Activated B cell treated with CpG ODN at 0.5 μM for 24 hours (primary cell): ENCODE measurements at regions not wholly inside any gene's neighbourhood (a gene's known extent, or its start where the extent isn't known, plus 50 kb on each side); places are given as distances from the start of the nearest gene placed in this dataset.

Experiments used
- ATAC-seq: fragments of 200-7000 bp; cut with Tn5 transposase; one replicate; pipeline ENCODE4 v1.10.0; 2021; ENCODE audit warnings: low read depth, mild to moderate bottlenecking, moderate library complexity
- CTCF ChIA-PET: fragments of 350-600 bp; sonication (Branson Sonifier 250); formaldehyde crosslinking; loops from one replicate; lab custom pipeline; 2021; ENCODE audit warnings: antibody characterized with exemption; lab: Charles Lee
- POLR2A ChIA-PET: fragments of 350-600 bp; sonication (Branson Sonifier 250); formaldehyde crosslinking; loops from one replicate; lab custom pipeline; 2021; ENCODE audit warnings: antibody characterized with exemption; lab: Charles Lee
- DNase-seq: peaks from one replicate; pipeline ENCODE4 v3.0.0; 2022
- H3K27ac Mint-ChIP-seq: one replicate; pipeline ENCODE4 v1.8.0; 2020; ENCODE audit warnings: mixed read lengths
- H3K27me3 Mint-ChIP-seq: one replicate; pipeline ENCODE4 v1.8.0; 2021; ENCODE audit warnings: mixed read lengths
- H3K36me3 Mint-ChIP-seq: one replicate; pipeline ENCODE4 v1.8.0; 2021; ENCODE audit warnings: low read depth, mixed read lengths
- H3K4me1 Mint-ChIP-seq: one replicate; pipeline ENCODE4 v1.8.0; 2021; ENCODE audit warnings: mixed read lengths
- H3K4me3 Mint-ChIP-seq: one replicate; pipeline ENCODE4 v1.8.0; 2020; ENCODE audit warnings: mild to moderate bottlenecking, mixed read lengths
- H3K9me3 Mint-ChIP-seq: one replicate; pipeline ENCODE4 v1.8.0; 2020; ENCODE audit warnings: mixed read lengths
- intact Hi-C: fragments of 100-400 bp; cut with micrococcal nuclease; formaldehyde crosslinking; loops from one replicate; pipeline ENCODE4 v1.15.1; 2024
- TF ChIP-seq, protein P1 (sequence below): fragments of 200-600 bp; IDR thresholded peaks from one replicate; pipeline ENCODE4 v1.8.0; 2022; ENCODE audit warnings: antibody characterized with exemption, mild to moderate bottlenecking

DNA sequence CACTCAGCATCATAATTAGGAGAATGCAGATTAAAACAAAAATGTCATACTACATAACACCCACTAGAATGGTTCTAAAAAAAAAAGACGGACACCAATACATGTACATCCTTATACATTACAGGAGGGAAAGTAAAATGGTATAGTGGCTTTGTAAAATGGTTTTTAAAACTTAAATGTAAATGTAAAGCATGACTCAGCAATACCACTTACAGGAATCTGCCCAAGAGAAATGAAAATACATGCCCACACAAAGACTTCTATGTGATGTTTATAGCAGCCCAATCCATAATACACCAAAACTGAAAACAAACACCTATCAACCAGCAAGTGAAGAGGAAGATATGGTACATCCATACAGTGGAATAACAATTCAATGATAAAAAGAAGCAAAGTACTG is 939.1 kb upstream of the ACO1 start:
- no peaks in the 10 kb centered on the region for H3K9me3 Mint-ChIP-seq
- no peak for DNase-seq
- CTCF ChIA-PET = no interaction called here
- POLR2A ChIA-PET = no interaction called here
- H3K27ac Mint-ChIP-seq = peak overlapping the region; percentile 81
- H3K4me1 Mint-ChIP-seq = peaks cover 22% of the 10 kb centered on the region
- no peaks in the 10 kb centered on the region for H3K27me3 Mint-ChIP-seq
- ATAC-seq = no peak
- H3K36me3 Mint-ChIP-seq = no peaks in the 10 kb centered on the region
- intact Hi-C loops = loop anchor here (5.0 kb wide), 1 partner anchor 72 kb away; no protein-coding TSS in a partner anchor
- TF ChIP-seq, protein P1, sequence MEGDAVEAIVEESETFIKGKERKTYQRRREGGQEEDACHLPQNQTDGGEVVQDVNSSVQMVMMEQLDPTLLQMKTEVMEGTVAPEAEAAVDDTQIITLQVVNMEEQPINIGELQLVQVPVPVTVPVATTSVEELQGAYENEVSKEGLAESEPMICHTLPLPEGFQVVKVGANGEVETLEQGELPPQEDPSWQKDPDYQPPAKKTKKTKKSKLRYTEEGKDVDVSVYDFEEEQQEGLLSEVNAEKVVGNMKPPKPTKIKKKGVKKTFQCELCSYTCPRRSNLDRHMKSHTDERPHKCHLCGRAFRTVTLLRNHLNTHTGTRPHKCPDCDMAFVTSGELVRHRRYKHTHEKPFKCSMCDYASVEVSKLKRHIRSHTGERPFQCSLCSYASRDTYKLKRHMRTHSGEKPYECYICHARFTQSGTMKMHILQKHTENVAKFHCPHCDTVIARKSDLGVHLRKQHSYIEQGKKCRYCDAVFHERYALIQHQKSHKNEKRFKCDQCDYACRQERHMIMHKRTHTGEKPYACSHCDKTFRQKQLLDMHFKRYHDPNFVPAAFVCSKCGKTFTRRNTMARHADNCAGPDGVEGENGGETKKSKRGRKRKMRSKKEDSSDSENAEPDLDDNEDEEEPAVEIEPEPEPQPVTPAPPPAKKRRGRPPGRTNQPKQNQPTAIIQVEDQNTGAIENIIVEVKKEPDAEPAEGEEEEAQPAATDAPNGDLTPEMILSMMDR = no peak
- H3K4me3 Mint-ChIP-seq = no peak overlapping the region

DNA sequence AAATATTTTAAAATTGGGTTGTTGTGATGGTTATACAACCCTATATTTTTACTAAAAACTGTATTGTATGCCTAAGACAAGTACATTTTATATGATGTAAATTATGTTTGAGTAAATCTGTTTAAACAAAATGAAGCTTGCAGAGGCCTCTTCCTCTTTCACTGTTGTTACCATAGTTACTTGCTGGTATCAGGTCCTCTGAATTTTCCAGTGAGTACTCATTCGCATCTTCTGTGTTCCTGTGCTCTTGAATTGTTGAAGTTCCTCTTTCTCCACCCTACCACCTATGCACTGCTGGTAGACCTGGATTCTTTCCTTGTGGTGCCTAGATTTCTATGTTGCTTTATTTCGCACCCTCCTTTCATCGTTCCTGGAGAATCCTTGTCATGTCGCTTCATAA is 938.5 kb upstream of the ACO1 start:
- intact Hi-C loops = loop anchor here (5.0 kb wide), 1 partner anchor 71 kb away; no protein-coding TSS in a partner anchor
- Mint-ChIP-seq H3K4me3 (peak overlapping the region; percentile 55), H3K9me3 (no peaks in the 10 kb centered on the region), H3K36me3 (no peaks in the 10 kb centered on the region), H3K27me3 (no peaks in the 10 kb centered on the region), H3K4me1 (peaks cover 22% of the 10 kb centered on the region), H3K27ac (peak overlapping the region; percentile 81)
- DNase-seq (no peak), ATAC-seq (peak; percentile 91)
- ChIA-PET CTCF (no interaction called here), POLR2A (no interaction called here)
- TF ChIP-seq, protein P1 = no peak

DNA sequence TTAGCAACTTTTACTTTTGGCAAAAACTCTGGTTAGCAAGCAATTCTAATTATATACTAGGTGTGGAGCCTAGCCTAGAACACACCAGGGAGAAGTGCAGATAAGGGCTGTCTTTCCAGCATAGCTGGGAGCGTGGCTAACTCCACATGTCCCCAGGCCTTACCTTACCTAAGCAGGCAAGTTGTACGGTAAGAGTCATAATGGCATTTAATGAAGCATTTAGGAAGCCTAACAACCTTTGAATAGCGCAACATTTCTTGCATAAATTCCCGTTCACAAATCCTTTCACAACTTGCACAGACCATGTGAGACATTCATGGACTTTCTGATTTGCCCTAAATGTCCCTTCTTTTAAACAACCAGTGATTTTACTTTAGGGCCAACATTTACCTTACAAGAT is 917.4 kb upstream of the ACO1 start:
- CTCF ChIA-PET = no interaction called here
- TF ChIP-seq, protein P1 = no peak
- intact Hi-C loops = no loop called here
- no peak overlapping the region for H3K4me3 Mint-ChIP-seq
- no peak for DNase-seq
- ATAC-seq = no peak
- no peak overlapping the region for H3K27ac Mint-ChIP-seq
- no peaks in the 10 kb centered on the region for H3K4me1 Mint-ChIP-seq
- POLR2A ChIA-PET = no interaction called here
- no peaks in the 10 kb centered on the region for H3K36me3 Mint-ChIP-seq
- H3K27me3 Mint-ChIP-seq = no peaks in the 10 kb centered on the region
- H3K9me3 Mint-ChIP-seq = peaks cover 4% of the 10 kb centered on the region

DNA sequence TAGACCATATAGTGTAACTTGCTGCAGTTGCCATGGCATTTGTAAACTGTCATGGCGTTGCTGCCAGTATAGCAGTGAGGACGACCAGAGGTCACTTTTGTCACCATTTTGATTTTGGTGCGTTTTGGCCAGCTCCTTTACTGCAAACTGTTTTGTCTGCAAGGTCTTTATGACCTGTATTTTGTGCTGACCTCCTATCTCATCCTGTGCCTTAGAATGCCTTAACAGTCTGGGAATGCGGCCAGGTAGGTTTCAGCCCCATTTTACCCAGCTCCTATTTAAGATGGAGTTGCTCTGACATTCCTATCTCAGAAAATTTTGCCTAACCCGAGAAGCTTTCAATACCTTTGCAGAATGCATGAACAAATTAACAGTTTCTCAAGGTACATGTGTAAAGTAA is 914.4 kb upstream of the ACO1 start:
- TF ChIP-seq, protein P1 = no peak
- ChIA-PET CTCF (no interaction called here), POLR2A (no interaction called here)
- no peak overlapping the region for H3K27ac Mint-ChIP-seq
- H3K27me3 Mint-ChIP-seq = no peaks in the 10 kb centered on the region
- intact Hi-C loops = no loop called here
- ATAC-seq (no peak), DNase-seq (no peak)
- no peaks in the 10 kb centered on the region for H3K36me3 Mint-ChIP-seq
- no peaks in the 10 kb centered on the region for H3K4me1 Mint-ChIP-seq
- no peaks in the 10 kb centered on the region for H3K9me3 Mint-ChIP-seq
- H3K4me3 Mint-ChIP-seq = no peak overlapping the region

DNA sequence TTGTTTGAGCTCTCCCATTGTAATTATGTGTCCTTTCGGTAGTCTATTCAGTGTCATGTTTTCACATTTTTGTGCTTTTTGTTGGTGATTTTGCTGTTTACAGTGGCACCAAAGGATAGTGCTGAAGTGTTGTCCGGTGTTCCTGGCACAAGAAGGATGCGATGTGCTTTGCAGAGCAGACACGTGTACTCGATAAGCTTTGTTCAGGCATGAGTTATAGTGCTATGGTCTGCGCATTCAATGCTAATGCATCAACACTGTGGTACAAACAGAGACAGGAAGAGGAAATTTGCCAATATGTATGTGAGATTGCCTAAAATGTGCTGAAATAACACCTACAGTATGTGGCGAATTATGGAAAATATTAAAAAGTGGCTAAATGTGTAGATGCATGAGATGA is 913.4 kb upstream of the ACO1 start:
- TF ChIP-seq, protein P1 = no peak
- DNase-seq (no peak), ATAC-seq (no peak)
- Mint-ChIP-seq H3K9me3 (no peaks in the 10 kb centered on the region), H3K27ac (no peak overlapping the region), H3K36me3 (no peaks in the 10 kb centered on the region), H3K27me3 (no peaks in the 10 kb centered on the region), H3K4me1 (no peaks in the 10 kb centered on the region), H3K4me3 (no peak overlapping the region)
- intact Hi-C loops = no loop called here
- POLR2A ChIA-PET = no interaction called here
- CTCF ChIA-PET = no interaction called here
